ENCODE measurements at regions not wholly inside any gene's neighbourhood (a gene's known extent, or its start where the extent isn't known, plus 50 kb on each side); places are given as distances from the start of the nearest gene placed in this dataset.

- DNase-seq: peak; percentile 91
Measured at GRCh38 chr9:27755846-27756245, 182.6 kb upstream of the C9orf72 start.

GRCh38 chr9:27756418-27756817 lies 183.1 kb upstream of the C9orf72 start:
- peak; percentile 79 for DNase-seq

GRCh38 chr9:27763831-27764230 lies 190.6 kb upstream of the C9orf72 start:
- DNase-seq: no peak

GRCh38 chr9:27765266-27766072 lies 192.2 kb upstream of the C9orf72 start:
- peak; percentile 42 for DNase-seq

- DNase-seq: peak; percentile 85
Measured at GRCh38 chr9:27766073-27766835, 193.0 kb upstream of the C9orf72 start.

- DNase-seq: no peak
Measured at GRCh38 chr9:27768781-27769180, 195.5 kb upstream of the C9orf72 start.

GRCh38 chr9:27770541-27770940 lies 197.3 kb upstream of the C9orf72 start:
- no peak for DNase-seq

GRCh38 chr9:27771803-27772545 lies 198.7 kb upstream of the C9orf72 start:
- DNase-seq: peak; percentile 92

GRCh38 chr9:27784847-27785713 lies 211.8 kb upstream of the C9orf72 start:
- DNase-seq: no peak

GRCh38 chr9:27785714-27786100 lies 212.4 kb upstream of the C9orf72 start:
- no peak for DNase-seq

GRCh38 chr9:27787891-27788290 lies 214.6 kb upstream of the C9orf72 start:
- DNase-seq: peak; percentile 32

- peak; percentile 55 for DNase-seq
Measured at GRCh38 chr9:27791311-27791710, 218.0 kb upstream of the C9orf72 start.

GRCh38 chr9:27792971-27793689 lies 219.8 kb upstream of the C9orf72 start:
- DNase-seq: no peak

GRCh38 chr9:27799326-27799725 lies 226.0 kb upstream of the C9orf72 start:
- DNase-seq: no peak

GRCh38 chr9:27800159-27800558 lies 226.9 kb upstream of the C9orf72 start:
- DNase-seq: no peak

- no peak for DNase-seq
Measured at GRCh38 chr9:27800692-27801370, 227.6 kb upstream of the C9orf72 start.

GRCh38 chr9:27801545-27801944 lies 228.3 kb upstream of the C9orf72 start:
- DNase-seq: no peak

- no peak for DNase-seq
Measured at GRCh38 chr9:27802418-27802817, 229.1 kb upstream of the C9orf72 start.

- DNase-seq: no peak
Measured at GRCh38 chr9:27808864-27809263, 235.6 kb upstream of the C9orf72 start.

GRCh38 chr9:27817747-27818146 lies 244.5 kb upstream of the C9orf72 start:
- DNase-seq: peak; percentile 74

- DNase-seq: peak; percentile 19
Measured at GRCh38 chr9:27818348-27818747, 245.1 kb upstream of the C9orf72 start.

Measured in NCI-H69 (cell line).